ENCODE measurements at regions not wholly inside any gene's neighbourhood (a gene's known extent, or its start where the extent isn't known, plus 50 kb on each side); places are given as distances from the start of the nearest gene placed in this dataset.

GRCh38 chr5:20636686-20637085 is 648.7 kb upstream of the CDH18 start:
- no peak for DNase-seq (ENCODE audit: low spot score)
- in situ Hi-C loops (cut with MboI; ENCODE audit: low sequenced_read_pairs, unreplicated experiment): no loop called here
- no peak for TF ChIP-seq CTCF (IDR thresholded peaks at IDR 0.05; ENCODE audit: borderline replicate concordance, control extremely low read depth, extremely low read depth, insufficient read depth, missing control alignments)

GRCh38 chr5:20619591-20619990 is 631.6 kb upstream of the CDH18 start:
- DNase-seq (ENCODE audit: low spot score): no peak
- in situ Hi-C loops (cut with MboI; ENCODE audit: low sequenced_read_pairs, unreplicated experiment): no loop called here
- no peak for TF ChIP-seq CTCF (IDR thresholded peaks at IDR 0.05; ENCODE audit: borderline replicate concordance, control extremely low read depth, extremely low read depth, insufficient read depth, missing control alignments)

GRCh38 chr5:20618340-20618739 is 630.3 kb upstream of the CDH18 start:
- no peak for DNase-seq (ENCODE audit: low spot score)
- no peak for TF ChIP-seq CTCF (IDR thresholded peaks at IDR 0.05; ENCODE audit: borderline replicate concordance, control extremely low read depth, extremely low read depth, insufficient read depth, missing control alignments)
- in situ Hi-C loops (cut with MboI; ENCODE audit: low sequenced_read_pairs, unreplicated experiment): no loop called here

- DNase-seq (ENCODE audit: low spot score): no peak
- in situ Hi-C loops (cut with MboI; ENCODE audit: low sequenced_read_pairs, unreplicated experiment): no loop called here
- no peak for TF ChIP-seq CTCF (IDR thresholded peaks at IDR 0.05; ENCODE audit: borderline replicate concordance, control extremely low read depth, extremely low read depth, insufficient read depth, missing control alignments)
Observed at GRCh38 chr5:20617841-20618240, 629.8 kb upstream of the CDH18 start.

GRCh38 chr5:20615888-20616563 is 628.0 kb upstream of the CDH18 start:
- no peak for DNase-seq (ENCODE audit: low spot score)
- in situ Hi-C loops (cut with MboI; ENCODE audit: low sequenced_read_pairs, unreplicated experiment): no loop called here
- TF ChIP-seq CTCF (IDR thresholded peaks at IDR 0.05; ENCODE audit: borderline replicate concordance, control extremely low read depth, extremely low read depth, insufficient read depth, missing control alignments): no peak

GRCh38 chr5:20611620-20612019 is 623.6 kb upstream of the CDH18 start:
- in situ Hi-C loops (cut with MboI; ENCODE audit: low sequenced_read_pairs, unreplicated experiment): no loop called here
- no peak for DNase-seq (ENCODE audit: low spot score)
- no peak for TF ChIP-seq CTCF (IDR thresholded peaks at IDR 0.05; ENCODE audit: borderline replicate concordance, control extremely low read depth, extremely low read depth, insufficient read depth, missing control alignments)

All from GM13976 (cell line).